ENCODE measurements at regions not wholly inside any gene's neighbourhood (a gene's known extent, or its start where the extent isn't known, plus 50 kb on each side); places are given as distances from the start of the nearest gene placed in this dataset.

DNA sequence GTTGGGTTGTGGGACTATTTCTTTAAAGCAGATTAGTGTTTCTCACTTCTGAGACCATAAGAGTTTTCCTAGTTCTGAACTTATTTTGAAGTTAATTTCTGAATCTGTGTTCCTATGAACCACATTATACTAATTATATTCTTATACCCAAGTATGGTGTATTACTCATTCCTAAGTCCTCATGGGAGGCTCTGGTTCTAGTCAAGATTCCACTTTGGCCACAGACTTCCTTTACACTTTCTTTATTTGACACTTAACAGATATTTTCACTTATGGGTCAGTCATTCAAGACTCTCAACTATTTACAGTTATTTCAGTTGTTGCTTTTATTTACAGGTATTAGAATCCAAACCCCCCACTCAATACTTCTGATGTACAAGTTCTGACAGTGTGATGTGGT is 937.2 kb upstream of the TYRP1 start:
- TF ChIP-seq, protein P1, sequence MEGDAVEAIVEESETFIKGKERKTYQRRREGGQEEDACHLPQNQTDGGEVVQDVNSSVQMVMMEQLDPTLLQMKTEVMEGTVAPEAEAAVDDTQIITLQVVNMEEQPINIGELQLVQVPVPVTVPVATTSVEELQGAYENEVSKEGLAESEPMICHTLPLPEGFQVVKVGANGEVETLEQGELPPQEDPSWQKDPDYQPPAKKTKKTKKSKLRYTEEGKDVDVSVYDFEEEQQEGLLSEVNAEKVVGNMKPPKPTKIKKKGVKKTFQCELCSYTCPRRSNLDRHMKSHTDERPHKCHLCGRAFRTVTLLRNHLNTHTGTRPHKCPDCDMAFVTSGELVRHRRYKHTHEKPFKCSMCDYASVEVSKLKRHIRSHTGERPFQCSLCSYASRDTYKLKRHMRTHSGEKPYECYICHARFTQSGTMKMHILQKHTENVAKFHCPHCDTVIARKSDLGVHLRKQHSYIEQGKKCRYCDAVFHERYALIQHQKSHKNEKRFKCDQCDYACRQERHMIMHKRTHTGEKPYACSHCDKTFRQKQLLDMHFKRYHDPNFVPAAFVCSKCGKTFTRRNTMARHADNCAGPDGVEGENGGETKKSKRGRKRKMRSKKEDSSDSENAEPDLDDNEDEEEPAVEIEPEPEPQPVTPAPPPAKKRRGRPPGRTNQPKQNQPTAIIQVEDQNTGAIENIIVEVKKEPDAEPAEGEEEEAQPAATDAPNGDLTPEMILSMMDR (IDR thresholded peaks at IDR 0.05) = no peak

DNA sequence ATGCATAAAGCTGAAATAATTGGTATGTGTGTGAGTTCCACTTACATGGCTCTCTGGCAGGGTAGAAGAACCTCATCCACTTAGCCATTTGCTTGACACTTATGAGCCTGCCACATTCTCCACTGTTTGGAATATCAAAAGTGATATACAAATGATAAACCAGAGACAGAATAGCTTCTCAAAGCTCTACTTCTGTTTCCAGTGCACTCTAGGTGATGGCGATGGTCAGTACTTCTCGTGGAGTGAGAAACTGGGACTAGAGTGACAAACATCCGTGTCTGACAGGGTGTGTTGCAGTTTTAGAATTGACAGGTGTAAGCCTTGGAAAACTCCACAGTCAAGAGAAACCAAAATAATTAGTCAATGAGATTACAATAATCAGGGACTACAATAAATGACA is 935.8 kb upstream of the TYRP1 start:
- TF ChIP-seq, protein P1 (IDR thresholded peaks at IDR 0.05) = no peak

DNA sequence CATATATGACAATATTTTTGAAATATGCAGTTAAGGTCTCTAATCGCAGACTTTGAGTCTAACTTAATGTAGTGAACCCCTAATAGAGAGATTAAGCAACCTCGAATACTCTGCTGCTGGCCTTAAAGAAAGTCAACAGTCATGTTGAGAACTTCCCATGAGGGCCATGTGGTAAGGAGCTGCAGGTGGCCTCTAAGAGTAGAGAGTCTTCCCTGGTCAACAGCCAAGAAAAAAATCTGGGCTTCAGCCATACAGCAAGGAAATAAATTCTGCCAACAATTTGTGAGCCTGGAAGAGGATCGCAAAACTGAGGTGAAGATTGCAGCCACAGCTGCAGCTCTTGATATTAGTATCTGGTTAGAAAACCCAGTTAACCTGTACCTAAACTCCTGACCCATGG is 935.2 kb upstream of the TYRP1 start:
- TF ChIP-seq, protein P1 (IDR thresholded peaks at IDR 0.05) = no peak

DNA sequence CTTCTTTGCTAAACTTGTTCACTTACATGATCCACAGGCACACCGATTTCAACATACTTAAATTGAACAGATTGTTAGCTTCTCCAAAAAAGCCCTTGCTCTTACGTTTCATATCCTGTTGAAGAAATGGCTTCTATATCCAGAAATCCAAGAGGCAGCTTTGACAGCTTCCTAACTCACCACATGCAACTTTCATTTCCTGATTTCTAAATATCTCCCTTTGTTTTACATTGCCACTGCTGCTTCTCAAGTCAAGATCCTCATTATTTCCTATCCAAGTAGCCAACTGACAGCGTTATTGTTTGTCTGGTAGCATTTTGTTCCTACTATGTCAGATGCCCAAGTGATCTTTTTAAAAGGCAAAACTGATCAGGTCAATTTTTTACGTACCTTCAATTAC is 913.2 kb upstream of the TYRP1 start:
- TF ChIP-seq, protein P1 (IDR thresholded peaks at IDR 0.05) = no peak

DNA sequence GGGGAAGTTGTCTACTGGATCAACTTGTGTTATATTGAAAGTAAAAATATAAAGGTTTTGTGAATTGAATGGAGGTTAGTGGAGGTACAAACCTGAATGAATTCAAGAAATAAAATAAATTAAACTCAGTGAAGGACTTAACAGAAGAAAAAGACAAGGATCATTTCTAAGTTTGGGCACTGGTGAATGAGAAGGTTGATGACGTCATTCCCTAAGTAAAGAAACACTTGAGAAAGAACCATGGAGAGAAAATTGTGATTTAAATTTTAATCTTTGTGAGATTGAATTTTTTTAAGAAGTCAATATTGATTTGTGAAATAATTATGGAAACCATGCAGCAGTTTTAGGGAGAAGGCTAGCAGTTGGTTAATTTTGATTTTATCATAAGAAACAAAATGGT is 900.3 kb upstream of the TYRP1 start:
- TF ChIP-seq, protein P1 (IDR thresholded peaks at IDR 0.05) = no peak

DNA sequence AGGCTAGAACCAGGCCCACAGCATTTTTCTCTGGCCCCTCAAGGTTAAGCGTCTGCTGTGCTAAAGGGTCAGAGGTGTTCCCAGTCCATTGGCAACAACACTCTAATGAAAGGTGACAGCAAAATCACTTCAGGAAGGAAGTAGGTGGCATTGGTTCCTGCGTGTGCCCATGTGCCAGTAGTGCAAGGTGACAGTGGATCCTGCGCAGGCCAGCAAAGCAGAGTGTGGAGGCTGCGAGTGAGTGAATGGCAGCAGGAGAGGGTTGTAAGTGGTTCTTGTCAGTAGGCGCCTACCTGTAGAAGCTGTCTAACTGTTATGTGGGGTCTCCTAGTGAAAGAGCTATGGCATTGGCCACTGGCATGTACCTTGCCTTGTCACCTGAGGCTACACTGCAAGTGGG is 898.2 kb upstream of the TYRP1 start:
- TF ChIP-seq, protein P1 (IDR thresholded peaks at IDR 0.05) = no peak

DNA sequence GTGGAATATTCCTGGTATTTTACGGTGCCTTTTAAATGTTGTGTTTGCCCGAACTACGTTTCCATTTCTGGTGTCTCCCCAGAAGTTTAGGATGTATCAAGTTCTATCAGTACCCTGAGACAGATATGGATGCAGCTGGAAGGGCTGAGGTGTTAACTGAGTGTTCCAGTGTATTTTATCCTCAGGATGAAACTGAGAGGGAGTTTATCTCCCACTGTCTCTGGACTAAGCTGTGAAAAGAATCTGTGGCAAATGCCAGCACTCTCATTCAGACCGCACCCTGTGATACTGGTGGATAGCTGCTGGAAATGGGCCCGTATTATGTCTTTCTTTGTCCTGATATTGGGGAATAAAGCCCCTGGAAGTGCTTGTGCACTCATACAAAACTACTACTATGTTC is 887.2 kb upstream of the TYRP1 start:
- TF ChIP-seq, protein P1 (IDR thresholded peaks at IDR 0.05) = no peak

DNA sequence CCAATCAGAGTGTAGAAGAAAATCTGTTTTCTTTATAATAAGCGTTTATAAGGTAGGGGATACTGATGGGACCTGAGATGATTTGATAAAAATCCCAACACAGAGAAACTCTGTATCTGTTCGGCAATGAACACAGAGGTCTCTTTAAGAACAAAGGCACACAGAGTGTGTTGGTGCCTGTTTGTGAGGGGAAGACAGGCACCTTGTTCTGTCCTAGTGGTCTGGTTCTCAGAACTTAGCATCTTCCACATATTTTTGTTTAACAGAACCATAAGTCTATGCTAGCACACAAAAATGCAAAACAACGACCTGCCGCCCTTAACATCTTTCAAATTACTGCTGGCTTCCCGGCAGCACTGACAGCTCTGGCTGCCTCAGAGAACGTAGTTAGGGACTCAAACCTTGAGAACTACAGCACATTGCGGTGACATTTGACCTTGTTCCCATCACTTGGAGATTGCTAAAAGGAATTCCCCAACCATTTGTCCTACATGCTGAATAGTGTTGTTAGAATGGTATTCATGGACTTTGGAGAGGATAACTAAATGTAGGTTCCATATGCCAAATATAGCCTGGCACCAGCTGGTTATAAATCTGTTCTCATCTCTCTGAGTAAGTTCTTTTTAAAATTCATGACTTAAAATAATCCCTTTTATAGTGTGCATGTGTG is 871.7 kb upstream of the TYRP1 start:
- TF ChIP-seq, protein P1 (IDR thresholded peaks at IDR 0.05) = no peak
